ENCODE measurements at regions not wholly inside any gene's neighbourhood (a gene's known extent, or its start where the extent isn't known, plus 50 kb on each side); places are given as distances from the start of the nearest gene placed in this dataset.
A peak's percentile ranks its signal among the peaks of the same experiment; 100 is the strongest.

DNA sequence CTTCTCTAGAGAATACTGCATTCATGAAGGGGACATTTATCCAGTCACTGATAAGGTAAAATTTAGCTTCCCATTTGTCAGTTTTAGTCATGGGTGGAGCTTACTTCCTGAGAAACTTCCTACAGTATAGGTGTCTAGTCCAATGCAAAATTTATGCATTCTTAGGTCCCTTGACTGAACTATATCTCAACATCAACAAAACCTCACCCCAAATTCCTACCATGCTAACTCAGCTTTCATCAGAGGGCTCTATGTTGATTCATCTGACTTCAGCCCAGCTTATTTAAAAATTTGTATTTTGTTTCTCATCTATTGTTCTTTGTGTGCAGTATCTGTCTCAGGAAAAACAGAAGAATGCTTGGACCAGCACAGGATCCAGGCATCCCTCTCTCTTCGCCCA lies 296.4 kb upstream of the ACVR2A start:
- no peak for DNase-seq

DNA sequence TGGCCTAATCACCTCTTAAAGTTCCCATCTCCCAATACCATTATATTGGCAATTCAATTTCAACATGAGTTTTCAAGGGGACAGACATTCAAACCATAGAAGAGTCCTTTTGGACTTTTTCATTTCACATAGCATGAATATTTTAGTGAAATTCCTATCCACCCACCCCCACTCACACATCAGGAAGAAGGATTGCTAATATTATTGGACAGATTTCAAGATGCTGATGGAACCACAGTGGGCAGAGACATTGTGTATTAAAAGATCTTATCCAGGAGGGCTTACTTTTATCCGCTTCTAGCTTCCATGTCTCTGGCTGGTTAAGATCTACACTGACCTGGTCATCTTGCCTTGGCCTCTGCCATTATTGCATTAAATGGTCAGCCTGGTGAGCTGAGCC lies 297.4 kb upstream of the ACVR2A start:
- no peak for DNase-seq

DNA sequence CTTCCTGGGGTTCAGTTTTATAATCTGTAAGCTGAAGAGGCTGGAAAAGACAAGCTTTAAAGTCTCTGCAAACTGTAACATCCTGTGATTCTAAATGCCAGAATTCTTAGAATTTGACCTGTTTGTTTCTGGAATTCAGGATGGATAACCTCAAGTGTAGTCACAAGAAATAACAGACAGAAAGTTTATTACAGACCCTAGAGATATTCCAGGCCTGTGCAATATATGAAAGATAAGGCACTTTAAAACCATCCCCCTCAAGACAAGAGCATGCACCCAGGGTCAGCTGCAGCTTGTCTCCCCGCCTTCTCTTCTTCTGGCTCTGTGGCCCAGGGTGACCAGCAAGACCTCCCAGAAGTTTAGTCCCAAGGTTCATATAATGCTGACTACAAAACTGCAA lies 298.7 kb upstream of the ACVR2A start:
- DNase-seq, result no peak

DNA sequence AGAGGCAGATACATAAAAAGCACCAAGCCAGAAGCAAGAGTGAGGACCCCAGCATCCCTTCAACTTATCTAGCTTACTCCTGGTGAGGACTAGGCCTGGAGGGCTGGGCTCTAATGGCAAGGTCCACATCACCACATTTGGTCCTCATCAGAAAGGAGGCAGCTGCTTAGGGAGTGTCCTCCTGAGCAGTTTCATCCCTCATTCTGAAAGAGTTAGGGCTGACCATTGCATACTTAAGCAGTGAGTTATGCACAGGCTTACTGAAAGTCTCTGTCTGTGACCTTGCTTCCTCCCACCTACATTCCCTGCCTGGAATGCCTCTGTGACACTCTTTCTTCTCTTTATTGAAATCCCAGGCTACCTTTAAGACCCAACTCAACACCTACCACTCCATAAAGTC lies 301.8 kb upstream of the ACVR2A start:
- no peak for DNase-seq

DNA sequence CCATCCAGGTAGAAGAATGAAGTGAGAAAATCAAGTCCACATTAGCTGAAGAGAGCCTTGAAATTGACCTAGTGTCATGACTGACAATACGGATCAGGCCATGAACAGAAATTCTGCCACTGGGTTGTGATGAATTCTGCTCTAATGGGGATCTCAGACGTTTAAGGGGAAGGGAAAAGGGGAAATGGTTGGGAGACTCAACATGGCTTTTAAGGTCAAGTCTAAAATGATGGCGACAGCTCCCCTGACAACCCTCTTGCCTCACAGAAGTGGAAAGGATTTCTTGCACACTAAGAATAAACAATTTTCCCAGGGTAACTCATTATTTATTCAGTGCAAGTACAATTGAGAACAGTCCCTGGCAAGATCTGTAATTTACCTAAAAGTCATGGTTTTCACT lies 302.5 kb upstream of the ACVR2A start:
- DNase-seq, result peak; percentile 65

DNA sequence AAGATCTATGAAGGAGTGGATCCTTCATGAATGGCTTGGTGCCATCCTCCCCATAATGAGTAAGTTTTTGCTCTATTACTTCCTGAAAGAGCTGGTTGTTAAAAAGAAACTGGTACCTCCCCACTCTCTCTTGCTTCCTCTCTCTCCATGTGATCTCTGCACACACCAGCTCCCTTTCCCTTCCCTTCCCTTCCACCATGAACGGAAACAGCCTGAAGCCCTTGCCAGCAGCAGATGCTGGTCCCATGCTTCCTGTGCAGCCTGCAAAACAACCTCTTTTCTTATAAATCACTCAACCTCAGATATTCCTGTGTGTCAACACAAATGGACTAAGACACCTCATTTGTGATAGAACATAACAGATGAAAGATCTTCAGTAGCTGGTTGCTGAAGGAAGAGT lies 303.5 kb upstream of the ACVR2A start:
- DNase-seq, result peak; percentile 10

DNA sequence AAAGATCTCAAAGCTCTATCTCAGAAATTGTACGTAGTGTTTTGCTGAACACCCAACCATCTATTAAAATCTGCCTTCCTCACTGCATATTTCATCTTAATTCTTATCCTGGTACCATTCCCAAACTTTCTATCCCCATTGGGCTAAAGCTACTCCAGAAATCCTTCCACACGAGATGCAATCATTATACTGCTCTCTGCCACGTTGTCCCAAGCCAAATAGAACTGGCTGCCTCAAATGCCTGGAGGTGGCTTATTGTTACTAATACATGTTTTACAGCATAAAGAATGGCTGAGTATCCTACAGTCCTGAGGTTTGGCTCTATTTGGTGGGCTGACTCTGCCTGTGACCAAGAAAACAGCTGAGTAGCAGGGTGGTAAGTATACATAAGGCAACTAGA lies 306.0 kb upstream of the ACVR2A start:
- no peak for DNase-seq

DNA sequence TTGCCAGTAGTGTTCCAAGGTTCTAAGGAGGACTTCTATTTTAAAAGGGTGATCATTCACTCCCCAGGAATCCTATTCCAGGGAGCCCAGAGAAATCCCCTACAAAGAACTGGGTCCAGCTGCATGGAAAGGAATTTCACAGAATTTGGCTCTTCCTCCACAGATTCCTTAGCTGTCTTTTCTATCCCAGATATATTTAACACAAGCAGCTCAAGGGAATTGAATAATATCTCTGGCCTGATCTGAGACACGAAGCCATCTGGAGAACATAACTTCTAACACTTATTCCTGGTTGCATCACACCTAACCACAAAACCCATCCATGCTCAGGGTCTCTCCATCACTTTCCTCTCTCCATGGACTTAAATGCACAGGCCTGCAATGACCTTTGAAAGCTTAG lies 306.7 kb upstream of the ACVR2A start:
- no peak for DNase-seq

DNA sequence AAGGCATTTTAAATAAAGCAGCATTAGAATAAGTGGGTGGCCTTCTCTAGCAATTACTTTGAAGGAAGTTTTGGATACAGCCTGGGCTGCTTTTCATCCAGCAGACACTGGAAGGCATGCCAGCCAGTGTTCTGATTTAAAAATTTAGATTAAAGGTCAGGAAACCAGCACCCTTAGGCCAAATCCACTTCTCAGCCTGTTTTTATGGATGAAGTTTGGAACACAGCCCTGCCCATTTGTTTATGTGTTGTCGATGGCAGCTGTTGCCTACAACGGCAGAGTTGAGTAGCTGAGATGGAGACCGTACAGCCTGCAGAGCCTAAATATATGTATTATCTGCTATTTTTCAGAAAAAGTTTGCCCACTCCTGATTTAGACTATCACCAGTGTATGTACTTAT lies 313.6 kb upstream of the ACVR2A start:
- no peak for DNase-seq

DNA sequence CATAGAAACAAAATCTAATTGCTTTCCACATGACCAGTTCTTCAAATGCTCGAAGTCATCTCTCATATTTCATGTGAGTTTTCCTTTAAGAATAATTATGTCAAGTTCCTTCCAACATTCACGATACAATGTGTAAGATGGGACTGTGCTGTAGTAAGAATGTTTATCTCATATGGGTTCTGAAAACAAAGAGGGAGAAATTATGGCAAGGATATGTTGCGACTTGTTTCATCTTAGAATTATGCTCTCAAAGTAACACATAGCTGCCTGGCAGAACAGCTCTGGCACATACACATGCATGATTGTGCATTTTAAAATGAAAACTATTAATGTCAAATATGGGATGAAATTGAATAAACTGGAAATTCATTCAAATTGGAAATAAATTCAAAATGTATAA lies 314.8 kb upstream of the ACVR2A start:
- no peak for DNase-seq

DNA sequence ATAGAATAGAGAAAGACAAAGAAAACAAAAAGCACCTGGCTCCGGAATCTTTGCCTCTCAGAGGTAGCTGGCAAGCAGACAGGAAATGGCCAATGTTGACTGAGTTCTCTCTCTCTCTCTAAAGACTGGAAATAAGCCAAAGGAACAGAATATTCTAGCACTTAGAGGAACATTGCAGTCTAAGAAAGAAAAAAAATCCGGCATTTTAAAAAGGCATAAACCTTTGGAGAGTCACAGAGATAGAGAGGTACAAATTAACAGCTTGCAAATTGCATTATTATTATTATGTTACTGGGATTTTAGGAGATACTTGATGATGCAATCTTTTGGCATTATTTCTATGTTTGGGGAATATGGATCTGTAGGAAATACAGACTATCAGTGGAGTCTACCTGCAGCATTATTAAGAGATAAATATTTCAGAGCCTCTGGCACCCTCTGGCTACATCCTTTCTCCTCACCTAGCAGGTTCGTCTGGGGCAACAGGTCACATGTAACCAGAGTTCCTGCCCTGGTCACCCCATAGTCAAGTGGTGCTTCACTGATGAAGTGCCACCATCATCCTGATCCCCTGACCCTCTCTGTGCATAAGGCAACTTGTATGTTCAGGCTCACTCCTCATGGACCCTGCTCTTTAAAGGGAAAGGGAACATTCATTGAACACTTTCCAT lies 318.9 kb upstream of the ACVR2A start:
- no peak for DNase-seq

DNA sequence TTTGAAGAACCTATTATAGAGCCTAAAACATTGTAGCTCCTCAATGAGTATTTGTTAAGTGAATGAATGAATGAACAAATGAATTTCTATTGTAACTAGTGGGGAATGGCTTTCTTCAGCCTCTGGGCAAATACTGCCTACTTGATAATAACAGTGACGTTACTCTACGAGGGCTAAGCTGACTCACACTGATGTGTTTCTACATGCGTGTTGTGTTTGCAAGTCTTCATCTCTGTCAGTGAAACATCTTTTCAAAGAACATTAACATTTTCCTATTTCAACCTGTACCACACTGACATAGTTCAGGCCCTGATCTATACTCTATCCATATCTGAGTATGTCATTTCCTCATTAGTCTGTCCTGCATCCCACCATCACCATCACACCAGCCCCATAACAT lies 319.9 kb upstream of the ACVR2A start:
- DNase-seq, result no peak

DNA sequence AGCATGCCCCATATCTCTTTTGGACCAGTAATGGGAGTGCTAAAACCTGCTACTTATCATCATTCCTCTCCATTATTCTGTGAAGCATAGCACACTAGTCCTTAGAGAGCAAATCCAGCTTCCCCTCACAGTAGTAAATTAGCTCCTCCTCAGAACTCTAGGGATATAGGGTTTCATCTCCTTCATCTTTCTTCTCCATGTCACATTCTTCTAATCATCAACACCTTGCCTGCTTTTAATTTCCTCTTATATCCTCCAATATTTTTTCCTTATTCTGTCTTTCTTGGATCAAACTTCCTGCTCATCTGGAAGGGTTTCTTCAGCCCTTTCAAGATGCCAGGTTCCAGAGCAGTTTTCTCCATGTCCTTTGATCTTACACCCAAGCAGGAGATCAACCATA lies 321.4 kb upstream of the ACVR2A start:
- no peak for DNase-seq

DNA sequence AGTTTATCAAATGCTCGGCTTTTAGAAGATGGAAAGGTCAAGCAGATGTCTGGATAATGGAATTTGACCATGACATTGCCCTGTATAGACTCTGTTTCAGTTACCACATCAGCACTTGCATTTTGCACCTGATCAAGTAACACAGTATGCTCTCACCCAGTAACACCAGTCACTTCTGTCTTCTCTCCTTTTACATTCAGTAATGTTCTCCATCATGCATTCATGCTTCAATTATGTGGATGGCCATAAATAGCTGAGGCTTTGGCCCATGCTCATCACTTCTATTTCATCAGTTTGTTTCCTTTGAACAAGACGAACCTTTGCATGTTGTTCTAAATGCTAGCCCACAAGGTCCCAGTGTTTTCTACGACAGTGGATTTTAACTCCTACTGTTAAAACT lies 322.9 kb upstream of the ACVR2A start:
- no peak for DNase-seq

DNA sequence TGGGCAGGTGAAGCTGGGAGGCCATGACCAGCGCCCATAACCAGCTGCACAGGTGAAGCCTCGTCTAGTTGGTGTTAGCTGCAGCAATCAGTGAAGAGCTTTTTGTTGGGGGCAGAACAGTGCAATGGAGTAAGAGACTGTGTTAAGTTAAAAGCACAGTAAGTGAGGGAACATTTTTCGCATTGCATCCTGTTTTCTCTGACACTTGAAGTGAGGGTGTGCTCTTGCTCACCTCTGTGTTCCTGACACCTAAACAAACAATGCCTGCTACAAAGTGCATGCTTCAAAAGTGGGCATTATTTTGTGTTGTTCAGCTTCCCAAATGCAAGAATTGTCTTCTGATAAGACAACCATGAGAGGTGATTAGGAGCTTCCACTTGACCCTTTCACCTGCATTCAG lies 324.0 kb upstream of the ACVR2A start:
- DNase-seq, result no peak

DNA sequence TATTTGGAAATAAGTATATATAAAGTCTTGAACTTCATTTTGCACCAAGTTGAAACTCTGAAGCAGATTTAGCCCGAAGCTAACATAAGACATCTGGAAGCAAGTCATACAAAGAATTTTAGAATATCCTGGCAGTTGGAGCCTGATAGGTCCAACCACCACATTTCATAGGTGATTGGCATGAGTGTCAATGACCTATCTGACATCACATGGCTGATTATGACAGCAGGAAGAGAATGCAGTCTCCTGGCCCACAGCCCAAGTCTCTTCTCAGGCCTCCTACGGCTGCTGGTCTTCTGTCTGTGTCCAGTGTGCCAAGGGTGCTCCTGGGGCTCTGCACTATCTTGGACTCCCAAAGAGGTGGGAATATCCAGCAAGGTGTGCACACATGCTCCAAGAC lies 325.7 kb upstream of the ACVR2A start:
- DNase-seq, result no peak

DNA sequence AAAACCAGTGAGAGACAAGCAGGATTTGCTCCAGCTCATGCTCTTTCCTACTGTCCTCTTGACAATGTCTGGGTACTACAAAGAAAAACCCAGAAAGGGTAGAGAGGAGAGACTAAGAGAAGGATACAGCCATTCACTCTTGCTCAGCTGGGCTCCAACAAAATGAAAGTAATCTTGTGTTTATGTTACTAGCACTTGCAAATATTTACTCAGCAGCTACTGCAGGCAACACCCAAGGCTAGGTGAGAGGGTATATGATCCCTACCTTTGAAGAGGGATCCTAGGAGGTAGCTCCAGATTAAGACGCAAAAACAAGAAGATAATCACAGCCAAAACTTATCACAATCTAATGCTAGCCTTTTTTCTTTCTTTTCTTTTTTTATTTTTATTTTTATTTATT lies 329.6 kb upstream of the ACVR2A start:
- no peak for DNase-seq

DNA sequence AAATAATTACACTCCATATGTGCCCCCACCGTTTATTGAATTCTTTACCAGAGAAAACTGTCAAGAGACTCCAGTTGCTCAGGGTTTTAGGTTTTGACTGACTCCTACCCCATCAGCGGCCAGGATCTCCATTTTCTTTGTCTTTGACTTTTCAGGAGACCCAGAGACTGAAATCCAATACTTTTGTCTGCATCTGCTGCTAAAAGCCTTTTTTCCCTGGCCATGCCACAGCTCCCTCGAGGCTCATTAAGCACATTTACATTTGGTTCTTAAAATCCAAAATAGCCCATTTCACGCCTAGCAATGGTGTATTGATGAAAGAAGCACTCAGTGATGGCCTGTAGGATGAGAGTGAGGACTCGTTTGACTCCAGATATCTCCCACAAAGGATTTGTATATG lies 332.6 kb upstream of the ACVR2A start:
- DNase-seq, result no peak

DNA sequence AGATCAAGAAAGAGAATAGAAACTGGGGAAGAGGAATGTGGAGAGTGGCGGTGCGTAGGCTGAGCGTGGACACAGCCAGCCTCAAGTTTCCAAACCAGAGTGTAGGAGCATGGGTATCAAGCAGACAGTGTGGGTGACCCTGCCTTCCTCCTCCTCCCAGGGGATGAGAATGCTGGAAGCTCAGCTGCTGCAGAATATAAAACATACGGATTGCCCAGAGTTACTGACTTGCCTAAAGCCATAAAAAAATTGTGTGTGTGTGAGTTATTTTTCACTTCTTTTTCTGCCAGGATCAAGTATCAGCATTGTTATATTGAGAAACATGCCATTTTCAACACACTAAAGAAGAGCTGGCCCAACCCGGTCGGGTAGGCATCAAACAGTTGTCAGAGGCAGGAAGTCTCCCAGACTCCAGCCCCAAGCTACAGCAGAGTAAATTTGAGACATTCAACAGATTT lies 333.3 kb upstream of the ACVR2A start:
- peak; percentile 35 for DNase-seq

DNA sequence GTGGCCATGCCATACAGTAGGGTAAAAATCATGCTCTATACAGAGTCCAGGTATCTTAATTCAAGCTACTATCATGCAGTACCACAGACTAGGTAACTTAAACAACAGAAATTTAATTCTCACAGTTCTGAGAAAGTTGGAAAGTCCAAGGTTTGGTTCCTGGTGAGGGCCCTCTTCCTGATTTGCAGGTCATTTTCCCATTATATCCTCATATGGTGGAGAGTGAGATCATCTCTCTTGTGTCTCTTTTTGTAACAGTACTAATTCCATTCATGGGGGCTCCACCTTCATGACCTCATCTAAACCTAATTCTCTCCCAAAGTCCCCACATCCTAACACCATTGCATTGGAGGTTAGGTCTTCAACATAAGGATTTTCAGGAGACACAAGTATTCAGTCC lies 335.0 kb upstream of the ACVR2A start:
- no peak for DNase-seq

DNA sequence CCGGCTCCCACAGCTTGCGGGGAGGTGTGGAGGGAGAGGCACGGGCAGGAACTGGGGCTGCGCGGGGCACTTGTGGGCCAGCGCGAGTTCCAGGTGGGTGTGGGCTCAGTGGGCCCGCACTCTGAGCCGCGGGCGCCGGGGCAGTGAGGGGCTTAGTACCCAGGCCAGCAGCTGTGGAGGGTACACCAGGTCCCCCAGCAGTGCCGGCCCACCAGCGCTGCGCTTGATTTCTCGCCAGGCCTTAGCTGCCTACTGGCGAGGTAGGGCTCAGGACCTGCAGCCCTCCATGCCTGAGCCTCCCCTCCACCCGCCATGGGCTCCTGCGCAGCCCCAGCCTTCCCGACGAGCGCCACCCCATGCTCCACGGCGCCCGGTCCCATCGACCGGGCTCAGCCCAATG lies 337.9 kb upstream of the ACVR2A start:
- no peak for DNase-seq

DNA sequence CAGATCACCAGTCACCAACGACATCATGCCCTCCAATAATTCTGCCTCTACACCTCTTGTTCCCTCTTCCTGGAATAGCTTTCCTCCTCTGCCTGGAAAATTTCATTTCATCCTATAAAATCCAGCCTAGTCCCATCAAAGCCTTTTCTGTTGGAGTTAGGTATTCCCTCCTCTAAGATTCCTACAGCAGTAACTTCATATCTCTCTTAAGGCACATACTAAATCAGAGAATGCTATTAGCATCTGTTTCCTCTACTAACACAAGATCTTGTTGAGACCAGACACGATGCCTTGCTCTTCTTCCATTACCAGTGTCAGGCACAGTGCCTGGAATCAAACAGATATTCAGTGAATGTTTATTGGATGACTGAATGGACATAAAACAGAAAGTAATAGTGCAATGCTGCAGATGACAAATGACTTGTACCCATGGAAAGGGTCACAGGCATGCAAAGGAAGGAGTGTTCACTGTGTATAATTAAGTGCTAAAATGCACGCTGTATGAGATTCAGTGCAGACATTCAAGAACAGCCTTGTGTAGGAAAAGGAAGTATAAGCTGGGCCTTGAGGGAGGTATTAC lies 342.0 kb upstream of the ACVR2A start:
- no peak for DNase-seq

DNA sequence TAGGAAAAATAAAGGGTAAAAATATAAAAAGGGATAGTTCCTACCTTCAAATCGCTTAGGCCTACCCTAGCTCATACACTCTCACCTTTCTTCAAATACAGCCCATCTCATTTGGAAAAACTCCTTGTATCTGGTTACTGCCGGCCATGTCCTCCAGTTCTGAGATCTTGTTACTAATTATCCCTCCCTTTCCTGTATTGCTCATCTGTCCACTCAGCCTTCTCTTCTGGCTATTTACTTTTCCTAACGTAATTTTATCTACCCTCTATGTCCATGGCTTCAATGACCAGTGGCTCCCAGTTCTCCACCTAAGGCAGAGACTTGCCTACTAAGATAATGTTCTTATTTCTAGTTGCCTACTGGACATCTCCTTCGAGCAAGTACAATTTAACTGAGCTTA lies 342.9 kb upstream of the ACVR2A start:
- no peak for DNase-seq

DNA sequence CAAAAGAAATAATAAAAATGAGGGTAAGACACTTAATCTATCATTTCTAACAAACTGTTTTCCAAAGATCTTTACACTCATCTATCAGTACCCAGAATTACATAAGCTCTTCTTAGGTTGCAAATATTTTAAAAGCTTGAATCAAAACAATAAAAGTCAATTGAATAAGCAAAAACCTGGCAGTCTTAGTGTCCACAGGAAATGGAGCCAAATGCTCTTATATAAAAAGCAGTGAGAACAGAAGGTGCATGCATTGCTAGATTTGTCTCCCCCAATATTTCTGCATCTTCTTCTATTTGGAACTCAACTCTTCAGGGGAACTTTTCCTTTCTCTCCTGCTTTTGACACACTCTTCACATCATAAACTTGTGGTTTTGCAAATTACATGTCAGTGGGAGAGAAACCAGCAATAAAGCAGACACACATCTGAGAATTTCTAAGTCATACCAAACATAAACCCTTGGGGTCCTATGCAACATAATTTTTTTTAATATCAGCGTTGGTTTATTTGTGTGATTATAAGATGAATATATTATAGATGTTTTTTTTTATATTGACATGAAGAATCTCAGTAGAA lies 343.9 kb upstream of the ACVR2A start:
- DNase-seq, result no peak

DNA sequence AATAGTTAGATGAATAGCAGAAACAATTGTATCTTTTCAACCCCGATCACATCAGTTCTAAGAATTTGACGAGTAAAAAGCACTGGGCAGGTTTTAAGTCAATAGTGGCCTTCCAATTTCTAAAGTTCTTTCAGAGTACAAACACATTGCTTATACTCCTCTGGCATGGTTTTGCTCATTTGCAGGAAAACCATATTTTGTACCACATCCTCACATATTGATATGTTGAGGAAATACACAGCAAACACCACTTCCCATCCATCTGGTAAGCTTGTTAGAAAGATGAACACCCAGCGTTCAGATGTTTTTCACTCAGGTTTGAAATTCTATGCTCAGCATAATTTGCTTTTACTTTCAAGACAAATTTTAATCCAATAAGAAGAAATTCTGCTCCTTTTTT lies 344.6 kb upstream of the ACVR2A start:
- no peak for DNase-seq
